Astrocyte (in vitro differentiated cells and primary cell): ENCODE measurements at regions not wholly inside any gene's neighbourhood (a gene's known extent, or its start where the extent isn't known, plus 50 kb on each side); places are given as distances from the start of the nearest gene placed in this dataset.

Experiments
- DNase-seq: peaks from one replicate; pipeline ENCODE4 v3.0.0-alpha.2; 2010; ENCODE audit warnings: low read depth
- FAIRE-seq: peaks from 2 replicates; lab custom pipeline; 2011; peaks lifted over from hg19 to GRCh38; lab: Jason Lieb, UNC
- H2AFZ ChIP-seq: 2 replicates; pipeline ENCODE4 v1.6.0; 2012; ENCODE audit warnings: low read depth, low read length, inconsistent platforms
- H3K27ac ChIP-seq: 2 replicates; pipeline ENCODE4 v1.5.1; 2011; ENCODE audit warnings: low read depth, low read length, inconsistent platforms
- H3K27me3 ChIP-seq: 2 replicates; pipeline ENCODE4 v1.6.0; 2011; ENCODE audit warnings: low read length, inconsistent platforms; ENCODE audit not compliant: insufficient read depth
- H3K36me3 ChIP-seq: 2 replicates; pipeline ENCODE4 v1.5.1; 2011; ENCODE audit warnings: low read length, inconsistent platforms; ENCODE audit not compliant: insufficient read depth
- H3K4me1 ChIP-seq: 2 replicates; pipeline ENCODE4 v1.5.1; 2011; ENCODE audit warnings: low read length, inconsistent platforms; ENCODE audit not compliant: insufficient read depth
- H3K4me2 ChIP-seq: 2 replicates; pipeline ENCODE4 v1.6.0; 2012; ENCODE audit warnings: low read length, inconsistent platforms
- H3K4me3 ChIP-seq: 2 replicates; pipeline ENCODE4 v1.5.1; 2011; ENCODE audit warnings: low read depth, mild to moderate bottlenecking, low read length, inconsistent platforms; ENCODE audit not compliant: insufficient read depth
- H3K79me2 ChIP-seq: 2 replicates; pipeline ENCODE4 v1.6.0; 2012; ENCODE audit warnings: mild to moderate bottlenecking, low read length, inconsistent platforms; ENCODE audit not compliant: insufficient read depth
- H3K9ac ChIP-seq: 2 replicates; pipeline ENCODE4 v1.6.0; 2012; ENCODE audit warnings: mild to moderate bottlenecking, low read length, inconsistent platforms
- H3K9me3 ChIP-seq: 2 replicates; pipeline ENCODE4 v1.5.1; 2012; ENCODE audit warnings: low read depth, mild to moderate bottlenecking, low read length, inconsistent platforms; ENCODE audit not compliant: insufficient read depth
- H4K20me1 ChIP-seq: 2 replicates; pipeline ENCODE4 v1.6.0; 2012; ENCODE audit warnings: low read length, inconsistent platforms; ENCODE audit not compliant: insufficient read depth
- H3K27ac Mint-ChIP-seq: one replicate; pipeline ENCODE4 v1.8.0; 2021; ENCODE audit warnings: mild to moderate bottlenecking, mixed read lengths; ENCODE audit not compliant: unreplicated experiment
- H3K27me3 Mint-ChIP-seq: one replicate; pipeline ENCODE4 v1.8.0; 2021; ENCODE audit warnings: low read depth, mixed read lengths; ENCODE audit not compliant: unreplicated experiment
- H3K36me3 Mint-ChIP-seq: one replicate; pipeline ENCODE4 v1.8.0; 2021; ENCODE audit warnings: low read depth, mixed read lengths; ENCODE audit not compliant: unreplicated experiment
- H3K4me1 Mint-ChIP-seq: one replicate; pipeline ENCODE4 v1.8.0; 2021; ENCODE audit warnings: low read depth, mixed read lengths; ENCODE audit not compliant: unreplicated experiment
- H3K4me3 Mint-ChIP-seq: one replicate; pipeline ENCODE4 v1.8.0; 2021; ENCODE audit warnings: mild to moderate bottlenecking, moderate library complexity, mixed read lengths; ENCODE audit not compliant: unreplicated experiment
- H3K9me3 Mint-ChIP-seq: one replicate; pipeline ENCODE4 v1.8.0; 2021; ENCODE audit warnings: mild to moderate bottlenecking, mixed read lengths; ENCODE audit not compliant: unreplicated experiment
- EZH2 ChIP-seq: IDR thresholded peaks from 2 replicates; pipeline ENCODE4 v1.6.1; 2012; ENCODE audit warnings: mild to moderate bottlenecking, low read length, inconsistent platforms; ENCODE audit not compliant: insufficient read depth
- TF ChIP-seq, protein P1 (sequence below): IDR thresholded peaks from 2 replicates; pipeline ENCODE4 v1.5.1; 2011; ENCODE audit warnings: low read depth, mild to moderate bottlenecking, inconsistent platforms, low read length, moderate library complexity; ENCODE audit not compliant: insufficient read depth

DNA sequence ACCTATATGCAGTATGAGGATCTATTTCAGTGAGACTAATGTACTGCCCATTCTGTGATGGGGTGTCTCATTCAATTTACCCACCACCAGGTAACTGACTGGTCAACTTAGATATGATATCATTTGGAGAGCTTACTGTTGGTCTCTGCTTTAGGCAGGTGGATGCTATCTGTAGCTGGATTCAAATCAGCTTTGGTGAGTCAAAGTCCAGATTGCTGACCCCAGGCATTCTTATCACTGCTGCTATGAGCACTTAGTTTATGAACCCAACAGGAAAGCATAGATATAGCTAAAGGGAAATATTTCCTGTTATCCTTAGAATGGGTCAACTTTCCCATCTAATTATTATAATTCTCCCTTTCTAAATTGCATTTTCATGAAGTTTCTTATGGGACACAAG lies 1295.2 kb upstream of the SPRY2 start:
- Mint-ChIP-seq H3K4me1 (no peaks in the 10 kb centered on the region), H3K36me3 (no peaks in the 10 kb centered on the region), H3K27me3 (no peaks in the 10 kb centered on the region), H3K9me3 (no peaks in the 10 kb centered on the region), H3K27ac (no peak overlapping the region), H3K4me3 (no peak overlapping the region)
- H3K36me3 ChIP-seq, result no peaks in the 10 kb centered on the region
- no peaks in the 10 kb centered on the region for H3K9me3 ChIP-seq
- H3K27me3 ChIP-seq, result no peaks in the 10 kb centered on the region
- H3K4me1 ChIP-seq, result no peaks in the 10 kb centered on the region
- no peak overlapping the region for H3K27ac ChIP-seq
- H3K4me3 ChIP-seq, result no peak overlapping the region
- H4K20me1 ChIP-seq, result no peaks in the 10 kb centered on the region
- no peak for DNase-seq
- FAIRE-seq, result no peak
- TF ChIP-seq, protein P1, sequence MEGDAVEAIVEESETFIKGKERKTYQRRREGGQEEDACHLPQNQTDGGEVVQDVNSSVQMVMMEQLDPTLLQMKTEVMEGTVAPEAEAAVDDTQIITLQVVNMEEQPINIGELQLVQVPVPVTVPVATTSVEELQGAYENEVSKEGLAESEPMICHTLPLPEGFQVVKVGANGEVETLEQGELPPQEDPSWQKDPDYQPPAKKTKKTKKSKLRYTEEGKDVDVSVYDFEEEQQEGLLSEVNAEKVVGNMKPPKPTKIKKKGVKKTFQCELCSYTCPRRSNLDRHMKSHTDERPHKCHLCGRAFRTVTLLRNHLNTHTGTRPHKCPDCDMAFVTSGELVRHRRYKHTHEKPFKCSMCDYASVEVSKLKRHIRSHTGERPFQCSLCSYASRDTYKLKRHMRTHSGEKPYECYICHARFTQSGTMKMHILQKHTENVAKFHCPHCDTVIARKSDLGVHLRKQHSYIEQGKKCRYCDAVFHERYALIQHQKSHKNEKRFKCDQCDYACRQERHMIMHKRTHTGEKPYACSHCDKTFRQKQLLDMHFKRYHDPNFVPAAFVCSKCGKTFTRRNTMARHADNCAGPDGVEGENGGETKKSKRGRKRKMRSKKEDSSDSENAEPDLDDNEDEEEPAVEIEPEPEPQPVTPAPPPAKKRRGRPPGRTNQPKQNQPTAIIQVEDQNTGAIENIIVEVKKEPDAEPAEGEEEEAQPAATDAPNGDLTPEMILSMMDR, result no peak
- no peak for TF ChIP-seq EZH2
- H2AFZ ChIP-seq, result no peak overlapping the region
- H3K79me2 ChIP-seq, result no peaks in the 10 kb centered on the region
- H3K4me2 ChIP-seq, result no peak overlapping the region
- no peak overlapping the region for H3K9ac ChIP-seq

DNA sequence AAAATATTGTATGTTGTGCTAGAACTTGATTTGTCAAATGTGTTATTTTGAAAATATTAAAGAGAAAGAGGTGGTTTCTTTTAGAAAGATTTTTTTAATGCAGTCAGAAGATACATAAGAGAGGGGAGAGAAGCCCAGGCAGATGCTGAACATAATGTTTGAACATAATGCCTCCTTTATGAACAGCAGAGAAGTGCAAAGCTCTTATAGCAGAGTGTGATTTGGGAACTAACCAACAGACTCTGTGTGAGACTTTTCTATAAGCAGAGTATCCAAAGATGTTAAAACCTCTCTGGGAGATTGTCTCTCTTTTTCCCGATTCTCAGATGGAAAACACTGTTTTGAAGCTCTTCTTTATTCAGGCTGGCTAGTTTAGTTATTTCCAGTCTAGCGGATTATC lies 1274.1 kb upstream of the SPRY2 start:
- H3K4me1 ChIP-seq, result no peaks in the 10 kb centered on the region
- Mint-ChIP-seq H3K4me1 (no peaks in the 10 kb centered on the region), H3K36me3 (no peaks in the 10 kb centered on the region), H3K9me3 (no peaks in the 10 kb centered on the region), H3K4me3 (no peak overlapping the region), H3K27me3 (no peaks in the 10 kb centered on the region), H3K27ac (no peak overlapping the region)
- H3K9me3 ChIP-seq, result no peaks in the 10 kb centered on the region
- no peaks in the 10 kb centered on the region for H3K79me2 ChIP-seq
- no peak for DNase-seq
- FAIRE-seq, result no peak
- H3K27me3 ChIP-seq, result no peaks in the 10 kb centered on the region
- H4K20me1 ChIP-seq, result no peaks in the 10 kb centered on the region
- no peak overlapping the region for H2AFZ ChIP-seq
- H3K9ac ChIP-seq, result no peak overlapping the region
- TF ChIP-seq, protein P1, result no peak
- TF ChIP-seq EZH2, result no peak
- no peak overlapping the region for H3K4me3 ChIP-seq
- H3K27ac ChIP-seq, result no peak overlapping the region
- no peaks in the 10 kb centered on the region for H3K36me3 ChIP-seq
- no peak overlapping the region for H3K4me2 ChIP-seq

DNA sequence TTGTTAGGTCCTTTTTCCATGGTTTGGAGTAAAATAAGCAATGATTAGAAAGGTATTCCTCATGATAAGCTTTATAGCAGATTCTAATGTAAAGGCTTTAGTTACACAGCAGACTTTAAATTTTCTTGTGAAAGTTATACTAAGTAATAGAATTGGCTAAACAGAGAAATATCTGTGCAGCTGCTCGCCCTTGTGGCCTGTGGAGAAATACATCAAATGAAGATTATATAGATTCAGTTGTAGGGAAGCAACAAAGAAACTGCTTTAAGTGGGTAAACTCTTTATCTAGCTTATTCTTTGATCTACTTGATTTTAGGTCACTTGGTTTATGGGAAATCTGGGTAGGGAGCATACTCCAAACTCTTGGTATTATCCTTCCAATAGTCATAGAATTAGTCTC lies 1269.7 kb upstream of the SPRY2 start:
- Mint-ChIP-seq H3K4me1 (no peaks in the 10 kb centered on the region), H3K27ac (no peak overlapping the region), H3K4me3 (no peak overlapping the region), H3K27me3 (no peaks in the 10 kb centered on the region), H3K36me3 (no peaks in the 10 kb centered on the region), H3K9me3 (no peaks in the 10 kb centered on the region)
- Histone ChIP-seq H3K36me3 (no peaks in the 10 kb centered on the region), H3K27ac (no peak overlapping the region), H2AFZ (no peak overlapping the region), H3K4me2 (no peak overlapping the region), H3K9ac (no peak overlapping the region), H4K20me1 (no peaks in the 10 kb centered on the region), H3K4me1 (no peaks in the 10 kb centered on the region), H3K9me3 (no peaks in the 10 kb centered on the region), H3K27me3 (no peaks in the 10 kb centered on the region), H3K4me3 (no peak overlapping the region), H3K79me2 (no peaks in the 10 kb centered on the region)
- DNase-seq (no peak), FAIRE-seq (no peak)
- TF ChIP-seq EZH2, result no peak
- TF ChIP-seq, protein P1, result no peak
